Activated CD8-positive, alpha-beta T cell treated with anti-CD3 and anti-CD28 coated beads, Interleukin-2, amount 10 ng/mL, durations not matched to agents 7 days and 5 days (primary cell): ENCODE measurements at regions not wholly inside any gene's neighbourhood (a gene's known extent, or its start where the extent isn't known, plus 50 kb on each side); places are given as distances from the start of the nearest gene placed in this dataset.

Source experiments
- ATAC-seq: fragments of 150-1000 bp; cut with Tn5 transposase; one replicate; pipeline ENCODE4 v1.10.0; 2021; ENCODE audit warnings: moderate library complexity
- CTCF ChIA-PET: fragments of 350-600 bp; sonication (Branson Sonifier 250); formaldehyde crosslinking; loops from one replicate; lab custom pipeline; 2021; ENCODE audit warnings: antibody characterized with exemption; lab: Charles Lee
- POLR2A ChIA-PET: fragments of 350-600 bp; sonication (Branson Sonifier 250); formaldehyde crosslinking; loops from one replicate; lab custom pipeline; 2021; ENCODE audit warnings: antibody characterized with exemption; lab: Charles Lee
- DNase-seq: peaks from one replicate; pipeline ENCODE4 v3.0.0-alpha.2; 2020
- H3K27ac Mint-ChIP-seq: one replicate; pipeline ENCODE4 v1.8.0; 2021; ENCODE audit warnings: mild to moderate bottlenecking, mixed read lengths
- H3K27me3 Mint-ChIP-seq: one replicate; pipeline ENCODE4 v1.8.0; 2021; ENCODE audit warnings: low read depth, mixed read lengths
- H3K36me3 Mint-ChIP-seq: one replicate; pipeline ENCODE4 v1.8.0; 2021; ENCODE audit warnings: low read depth, mixed read lengths
- H3K4me1 Mint-ChIP-seq: one replicate; pipeline ENCODE4 v1.8.0; 2021; ENCODE audit warnings: low read depth, mixed read lengths
- H3K4me3 Mint-ChIP-seq: one replicate; pipeline ENCODE4 v1.8.0; 2021; ENCODE audit warnings: mild to moderate bottlenecking, mixed read lengths
- H3K9me3 Mint-ChIP-seq: one replicate; pipeline ENCODE4 v1.8.0; 2022; ENCODE audit warnings: mixed read lengths; ENCODE audit not compliant: insufficient read depth

- Mint-ChIP-seq H3K9me3 (no peaks in the 10 kb centered on the region), H3K27ac (no peak overlapping the region), H3K36me3 (no peaks in the 10 kb centered on the region), H3K4me1 (no peaks in the 10 kb centered on the region), H3K4me3 (no peak overlapping the region), H3K27me3 (no peaks in the 10 kb centered on the region)
- ChIA-PET CTCF (no interaction called here), POLR2A (no interaction called here)
- ATAC-seq (no peak), DNase-seq (no peak)
Measured at GRCh38 chr5:117027384-117027783, 452.8 kb upstream of the SEMA6A start.

- H3K9me3 Mint-ChIP-seq = no peaks in the 10 kb centered on the region
- ChIA-PET POLR2A (no interaction called here), CTCF (no interaction called here)
- H3K27me3 Mint-ChIP-seq = no peaks in the 10 kb centered on the region
- H3K36me3 Mint-ChIP-seq = no peaks in the 10 kb centered on the region
- no peak overlapping the region for H3K27ac Mint-ChIP-seq
- no peak overlapping the region for H3K4me3 Mint-ChIP-seq
- no peaks in the 10 kb centered on the region for H3K4me1 Mint-ChIP-seq
- ATAC-seq (no peak), DNase-seq (no peak)
Measured at GRCh38 chr5:117020999-117021398, 446.4 kb upstream of the SEMA6A start.

- H3K27me3 Mint-ChIP-seq = no peaks in the 10 kb centered on the region
Measured at GRCh38 chr5:117013280-117013877, 438.8 kb upstream of the SEMA6A start.

GRCh38 chr5:117010574-117010973 lies 436.0 kb upstream of the SEMA6A start:
- H3K4me1 Mint-ChIP-seq = no peaks in the 10 kb centered on the region
- ATAC-seq = no peak
- no peak overlapping the region for H3K27ac Mint-ChIP-seq
- H3K27me3 Mint-ChIP-seq = no peaks in the 10 kb centered on the region
- H3K9me3 Mint-ChIP-seq = peaks cover 10% of the 10 kb centered on the region
- ChIA-PET POLR2A (no interaction called here), CTCF (no interaction called here)
- DNase-seq = no peak
- no peaks in the 10 kb centered on the region for H3K36me3 Mint-ChIP-seq
- no peak overlapping the region for H3K4me3 Mint-ChIP-seq

More at GRCh38 chr5:117013280-117013877, 438.8 kb upstream of the SEMA6A start:
- peaks cover 10% of the 10 kb centered on the region for H3K9me3 Mint-ChIP-seq
- H3K4me1 Mint-ChIP-seq = no peaks in the 10 kb centered on the region
- ChIA-PET POLR2A (no interaction called here), CTCF (no interaction called here)
- DNase-seq = no peak
- no peak overlapping the region for H3K27ac Mint-ChIP-seq
- ATAC-seq = no peak
- H3K36me3 Mint-ChIP-seq = no peaks in the 10 kb centered on the region
- no peak overlapping the region for H3K4me3 Mint-ChIP-seq

GRCh38 chr5:116998024-116998423 lies 423.4 kb upstream of the SEMA6A start:
- DNase-seq = no peak
- ChIA-PET CTCF (no interaction called here), POLR2A (no interaction called here)
- Mint-ChIP-seq H3K4me1 (no peaks in the 10 kb centered on the region), H3K4me3 (no peak overlapping the region), H3K9me3 (peaks cover 3% of the 10 kb centered on the region), H3K27ac (no peak overlapping the region), H3K36me3 (no peaks in the 10 kb centered on the region), H3K27me3 (no peaks in the 10 kb centered on the region)
- no peak for ATAC-seq

GRCh38 chr5:116992681-116993080 lies 418.1 kb upstream of the SEMA6A start:
- H3K36me3 Mint-ChIP-seq = no peaks in the 10 kb centered on the region
- peaks cover 3% of the 10 kb centered on the region for H3K9me3 Mint-ChIP-seq
- no peak for ATAC-seq
- POLR2A ChIA-PET = no interaction called here
- H3K27me3 Mint-ChIP-seq = no peaks in the 10 kb centered on the region
- H3K4me1 Mint-ChIP-seq = no peaks in the 10 kb centered on the region
- H3K4me3 Mint-ChIP-seq = no peak overlapping the region
- CTCF ChIA-PET = no interaction called here
- H3K27ac Mint-ChIP-seq = no peak overlapping the region
- DNase-seq = no peak

- H3K4me1 Mint-ChIP-seq = no peaks in the 10 kb centered on the region
- no peak overlapping the region for H3K4me3 Mint-ChIP-seq
- POLR2A ChIA-PET = no interaction called here
- no peaks in the 10 kb centered on the region for H3K36me3 Mint-ChIP-seq
- DNase-seq (no peak), ATAC-seq (no peak)
- no peaks in the 10 kb centered on the region for H3K27me3 Mint-ChIP-seq
- H3K9me3 Mint-ChIP-seq = no peaks in the 10 kb centered on the region
- no peak overlapping the region for H3K27ac Mint-ChIP-seq
- CTCF ChIA-PET = no interaction called here
Measured at GRCh38 chr5:116989995-116990394, 415.4 kb upstream of the SEMA6A start.

- no peak overlapping the region for H3K4me3 Mint-ChIP-seq
- CTCF ChIA-PET = no interaction called here
- no peaks in the 10 kb centered on the region for H3K27me3 Mint-ChIP-seq
- ATAC-seq (no peak), DNase-seq (no peak)
- H3K4me1 Mint-ChIP-seq = no peaks in the 10 kb centered on the region
- H3K9me3 Mint-ChIP-seq = no peaks in the 10 kb centered on the region
- H3K36me3 Mint-ChIP-seq = no peaks in the 10 kb centered on the region
- POLR2A ChIA-PET = no interaction called here
- no peak overlapping the region for H3K27ac Mint-ChIP-seq
Measured at GRCh38 chr5:116982035-116982434, 407.4 kb upstream of the SEMA6A start.

GRCh38 chr5:116980581-116980980 lies 406.0 kb upstream of the SEMA6A start:
- ChIA-PET CTCF (no interaction called here), POLR2A (no interaction called here)
- no peaks in the 10 kb centered on the region for H3K4me1 Mint-ChIP-seq
- H3K4me3 Mint-ChIP-seq = no peak overlapping the region
- H3K36me3 Mint-ChIP-seq = no peaks in the 10 kb centered on the region
- no peak overlapping the region for H3K27ac Mint-ChIP-seq
- no peak for ATAC-seq
- no peak for DNase-seq
- H3K9me3 Mint-ChIP-seq = no peaks in the 10 kb centered on the region
- H3K27me3 Mint-ChIP-seq = no peaks in the 10 kb centered on the region

- H3K27me3 Mint-ChIP-seq = no peaks in the 10 kb centered on the region
- H3K36me3 Mint-ChIP-seq = no peaks in the 10 kb centered on the region
- ATAC-seq = no peak
- H3K4me1 Mint-ChIP-seq = no peaks in the 10 kb centered on the region
- H3K27ac Mint-ChIP-seq = no peak overlapping the region
- ChIA-PET CTCF (no interaction called here), POLR2A (no interaction called here)
- no peak overlapping the region for H3K4me3 Mint-ChIP-seq
- DNase-seq = no peak
- no peaks in the 10 kb centered on the region for H3K9me3 Mint-ChIP-seq
Measured at GRCh38 chr5:116976767-116977166, 402.1 kb upstream of the SEMA6A start.

- POLR2A ChIA-PET = no interaction called here
- H3K27ac Mint-ChIP-seq = no peak overlapping the region
- no peaks in the 10 kb centered on the region for H3K36me3 Mint-ChIP-seq
- no peaks in the 10 kb centered on the region for H3K4me1 Mint-ChIP-seq
- H3K9me3 Mint-ChIP-seq = no peaks in the 10 kb centered on the region
- DNase-seq (no peak), ATAC-seq (no peak)
- no peaks in the 10 kb centered on the region for H3K27me3 Mint-ChIP-seq
- CTCF ChIA-PET = no interaction called here
- H3K4me3 Mint-ChIP-seq = no peak overlapping the region
Measured at GRCh38 chr5:116971131-116971530, 396.5 kb upstream of the SEMA6A start.

GRCh38 chr5:116970318-116970717 lies 395.7 kb upstream of the SEMA6A start:
- Mint-ChIP-seq H3K36me3 (no peaks in the 10 kb centered on the region), H3K4me3 (no peak overlapping the region), H3K4me1 (no peaks in the 10 kb centered on the region), H3K27ac (no peak overlapping the region), H3K9me3 (no peaks in the 10 kb centered on the region), H3K27me3 (no peaks in the 10 kb centered on the region)
- ATAC-seq (no peak), DNase-seq (no peak)
- ChIA-PET POLR2A (no interaction called here), CTCF (no interaction called here)

- ChIA-PET CTCF (no interaction called here), POLR2A (no interaction called here)
- H3K27me3 Mint-ChIP-seq = no peaks in the 10 kb centered on the region
- no peaks in the 10 kb centered on the region for H3K9me3 Mint-ChIP-seq
- no peak for ATAC-seq
- H3K27ac Mint-ChIP-seq = no peak overlapping the region
- DNase-seq = no peak
- no peak overlapping the region for H3K4me3 Mint-ChIP-seq
- no peaks in the 10 kb centered on the region for H3K36me3 Mint-ChIP-seq
- no peaks in the 10 kb centered on the region for H3K4me1 Mint-ChIP-seq
Measured at GRCh38 chr5:116964438-116964837, 389.8 kb upstream of the SEMA6A start.
